Fibroblast of pulmonary artery (primary cell): ENCODE measurements at regions not wholly inside any gene's neighbourhood (a gene's known extent, or its start where the extent isn't known, plus 50 kb on each side); places are given as distances from the start of the nearest gene placed in this dataset.
A peak's percentile ranks its signal among the peaks of the same experiment; 100 is the strongest.

Source experiments
- DNase-seq: peaks from one replicate; pipeline ENCODE4 v3.0.0-alpha.2; 2010; ENCODE audit warnings: low read depth
- H3K4me3 ChIP-seq: replicated peaks from 2 replicates; pipeline ENCODE4 v1.5.1; 2011; ENCODE audit warnings: low read depth, mild to moderate bottlenecking, control low read depth, low read length, moderate library complexity
- TF ChIP-seq, protein P1 (sequence below): IDR thresholded peaks from 2 replicates; pipeline ENCODE4 v1.5.1; 2011; ENCODE audit warnings: mild to moderate bottlenecking, control low read depth, low read length, inconsistent platforms; ENCODE audit errors: missing control alignments

DNA sequence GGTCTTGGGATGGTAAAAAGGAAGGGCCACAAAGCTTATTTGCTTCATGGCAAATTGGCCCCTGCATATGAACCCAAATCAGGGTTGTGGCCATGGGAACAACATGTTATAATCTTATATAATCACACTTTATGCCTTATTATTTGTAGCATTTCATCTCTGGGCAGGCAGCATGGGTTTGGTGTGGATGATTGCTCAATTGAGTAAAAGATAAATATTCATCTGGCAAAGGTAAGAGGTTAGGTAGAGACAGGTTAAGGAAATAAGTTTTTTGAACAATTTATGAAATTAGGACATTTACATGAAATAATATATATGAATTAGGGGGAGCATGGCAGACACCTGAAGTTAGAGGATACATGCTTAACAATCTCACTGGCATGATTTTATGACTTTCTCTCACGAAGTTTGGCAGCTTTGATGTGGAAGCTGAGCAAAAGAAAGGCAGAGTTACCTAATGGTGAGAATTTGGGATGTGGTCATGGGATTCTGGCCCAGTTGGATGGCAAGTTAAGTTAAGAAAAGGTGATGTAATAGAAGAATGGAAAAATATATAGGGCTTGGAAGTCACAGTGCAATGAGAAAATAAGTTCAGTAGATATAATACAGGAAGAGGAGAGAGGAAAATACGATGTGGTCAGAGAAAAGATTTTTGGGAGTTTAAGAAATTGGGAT is 88.1 kb upstream of the FAM3C start:
- DNase-seq = no peak
- H3K4me3 ChIP-seq = no peak overlapping the region
- TF ChIP-seq, protein P1, sequence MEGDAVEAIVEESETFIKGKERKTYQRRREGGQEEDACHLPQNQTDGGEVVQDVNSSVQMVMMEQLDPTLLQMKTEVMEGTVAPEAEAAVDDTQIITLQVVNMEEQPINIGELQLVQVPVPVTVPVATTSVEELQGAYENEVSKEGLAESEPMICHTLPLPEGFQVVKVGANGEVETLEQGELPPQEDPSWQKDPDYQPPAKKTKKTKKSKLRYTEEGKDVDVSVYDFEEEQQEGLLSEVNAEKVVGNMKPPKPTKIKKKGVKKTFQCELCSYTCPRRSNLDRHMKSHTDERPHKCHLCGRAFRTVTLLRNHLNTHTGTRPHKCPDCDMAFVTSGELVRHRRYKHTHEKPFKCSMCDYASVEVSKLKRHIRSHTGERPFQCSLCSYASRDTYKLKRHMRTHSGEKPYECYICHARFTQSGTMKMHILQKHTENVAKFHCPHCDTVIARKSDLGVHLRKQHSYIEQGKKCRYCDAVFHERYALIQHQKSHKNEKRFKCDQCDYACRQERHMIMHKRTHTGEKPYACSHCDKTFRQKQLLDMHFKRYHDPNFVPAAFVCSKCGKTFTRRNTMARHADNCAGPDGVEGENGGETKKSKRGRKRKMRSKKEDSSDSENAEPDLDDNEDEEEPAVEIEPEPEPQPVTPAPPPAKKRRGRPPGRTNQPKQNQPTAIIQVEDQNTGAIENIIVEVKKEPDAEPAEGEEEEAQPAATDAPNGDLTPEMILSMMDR = no peak

DNA sequence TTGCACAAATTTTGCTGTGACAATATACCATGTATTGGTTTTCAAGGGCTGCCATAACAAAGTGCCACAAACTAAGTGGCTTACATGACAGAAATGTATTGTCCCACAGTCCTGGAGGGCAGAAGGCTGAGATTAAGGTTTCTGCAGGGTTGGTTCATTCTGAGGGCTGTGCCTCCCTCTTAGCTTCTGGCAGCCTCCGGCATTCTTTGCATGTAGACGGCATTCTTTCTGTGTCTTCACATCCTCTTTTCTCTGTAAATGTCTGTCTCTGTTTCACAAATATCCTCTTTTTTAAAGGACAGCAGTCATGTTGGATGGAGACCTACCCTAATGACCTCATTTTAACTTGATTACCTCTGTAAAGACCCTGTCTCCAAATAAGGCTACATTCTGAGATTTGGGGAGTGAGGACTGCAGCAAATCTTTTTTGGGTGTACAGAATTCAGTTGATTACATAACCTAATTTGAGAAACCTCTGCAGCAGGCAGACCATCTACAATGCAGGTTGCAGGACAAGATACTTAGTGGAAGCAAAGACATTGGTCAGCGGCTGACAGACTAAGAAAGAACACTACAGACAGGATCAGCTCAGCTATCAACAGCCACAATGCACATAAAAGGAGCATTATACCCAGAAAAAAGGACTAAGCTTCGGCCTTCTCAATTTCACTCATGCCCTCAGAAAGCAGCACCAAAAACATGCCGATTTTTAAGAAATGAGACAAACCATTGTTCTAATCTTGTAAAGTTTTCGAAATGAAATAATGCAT is 84.6 kb upstream of the FAM3C start:
- no peak overlapping the region for H3K4me3 ChIP-seq
- no peak for DNase-seq
- TF ChIP-seq, protein P1 = no peak

DNA sequence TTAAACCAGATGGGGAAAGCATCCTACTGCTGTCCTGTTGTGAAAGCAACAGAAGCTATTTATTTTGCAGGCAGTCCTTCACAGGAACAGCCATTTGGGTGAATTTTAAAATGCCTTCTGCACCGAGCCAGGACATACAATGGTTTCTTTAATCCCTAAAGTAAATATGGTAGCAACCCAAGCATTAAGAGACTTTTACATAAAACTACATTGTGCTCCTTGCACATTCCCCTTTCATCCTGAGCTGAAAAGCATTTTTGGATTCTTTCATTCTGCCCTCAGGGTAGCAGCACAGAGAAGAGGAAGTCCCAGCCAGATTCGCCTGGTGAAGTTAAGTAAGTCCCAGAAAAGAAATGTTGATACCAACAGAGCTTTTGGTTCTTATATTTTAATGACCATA is 84.0 kb upstream of the FAM3C start:
- DNase-seq = no peak
- TF ChIP-seq, protein P1 = no peak

GRCh38 chr7:121479466-121479865 is 83.4 kb upstream of the FAM3C start:
- no peak for DNase-seq

More for the DNA sequence above, 84.0 kb upstream of the FAM3C start:
- H3K4me3 ChIP-seq = no peak overlapping the region

GRCh38 chr7:121475806-121476205 is 79.7 kb upstream of the FAM3C start:
- TF ChIP-seq, protein P1 = no peak
- peak; percentile 86 for DNase-seq
- H3K4me3 ChIP-seq = no peak overlapping the region

More at GRCh38 chr7:121479466-121479865, 83.4 kb upstream of the FAM3C start:
- no peak overlapping the region for H3K4me3 ChIP-seq
- TF ChIP-seq, protein P1 = no peak

- TF ChIP-seq, protein P1 = no peak
- H3K4me3 ChIP-seq = no peak overlapping the region
- DNase-seq = no peak
These were observed 78.2 kb upstream of the FAM3C start for GRCh38 chr7:121474301-121474673.
